Kasumi-1 (cell line): ENCODE measurements at regions not wholly inside any gene's neighbourhood (a gene's known extent, or its start where the extent isn't known, plus 50 kb on each side); places are given as distances from the start of the nearest gene placed in this dataset.
A peak's percentile ranks its signal among the peaks of the same experiment; 100 is the strongest.

Experiments
- DNase-seq, 2 experiments: peaks; one replicate each; lab custom pipeline; 2025; lab: John Stamatoyannopoulos, UW

DNA sequence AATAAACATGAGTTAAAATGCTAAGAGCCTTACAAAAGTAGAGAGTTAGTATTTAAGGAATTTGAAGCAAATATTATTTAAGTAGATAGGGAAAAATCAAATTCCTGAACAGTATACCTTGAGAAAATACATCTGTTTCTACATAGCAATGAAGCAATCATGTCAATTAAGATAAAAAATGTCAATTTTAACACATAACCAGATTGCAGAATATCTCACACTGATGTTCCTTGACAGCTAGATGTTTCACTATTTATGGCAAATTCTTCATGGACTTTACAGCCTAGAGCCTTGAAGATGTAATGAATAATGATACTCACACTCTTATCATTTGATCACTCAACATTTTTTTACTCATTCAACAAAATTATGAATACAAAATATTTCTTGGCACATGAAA is 708.2 kb upstream of the PTPRD start:
- DNase-seq, result no peak

DNA sequence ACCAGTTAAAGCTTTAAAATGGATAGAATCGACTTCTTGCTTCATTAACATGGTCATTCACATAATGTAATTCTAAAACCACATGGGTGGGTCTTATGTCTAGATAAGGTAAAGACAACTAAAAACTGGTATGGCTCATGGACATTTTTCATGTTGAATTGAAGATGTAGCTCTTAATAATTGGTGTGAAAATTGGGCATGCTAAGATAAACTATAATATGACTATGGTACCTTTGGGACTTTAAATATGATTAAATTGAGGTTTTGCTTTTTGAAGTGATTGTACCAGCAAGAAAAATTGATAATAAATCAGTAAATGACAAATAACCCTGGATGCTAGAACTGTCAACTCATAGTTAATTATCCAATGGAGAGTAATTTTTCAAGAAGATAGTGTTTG is 710.7 kb upstream of the PTPRD start:
- DNase-seq, result no peak

- DNase-seq, result no peak
Measured at GRCh38 chr9:11326231-11326630, 713.4 kb upstream of the PTPRD start.

GRCh38 chr9:11328326-11328725 is 715.5 kb upstream of the PTPRD start:
- no peak for DNase-seq

DNA sequence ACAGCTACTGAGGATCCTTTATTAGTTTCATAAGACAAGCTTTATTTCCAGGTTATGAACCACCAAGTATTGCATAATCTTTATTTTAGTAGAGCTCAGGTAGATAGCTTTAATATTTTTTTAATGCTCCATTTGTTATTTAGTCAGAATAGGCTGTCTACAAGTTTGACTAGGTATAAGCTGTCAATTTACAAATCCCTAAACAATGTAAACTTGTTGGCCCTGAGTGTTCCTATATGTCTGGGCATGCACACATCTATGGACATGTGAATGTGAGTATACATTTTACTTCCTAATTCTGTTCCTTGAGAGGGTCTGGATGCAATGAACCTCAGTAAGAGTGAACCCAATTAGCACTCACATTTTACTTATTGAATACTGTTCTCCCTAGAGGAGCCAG is 722.2 kb upstream of the PTPRD start:
- DNase-seq, result no peak

- DNase-seq, result peak in 1 of 2 experiments; percentile 18
Measured at GRCh38 chr9:11338130-11338529, 725.3 kb upstream of the PTPRD start.

- no peak for DNase-seq
Measured at GRCh38 chr9:11340654-11341053, 727.9 kb upstream of the PTPRD start.

GRCh38 chr9:11347437-11347836 is 734.6 kb upstream of the PTPRD start:
- DNase-seq, result no peak

- no peak for DNase-seq
Measured at GRCh38 chr9:11348366-11348765, 735.6 kb upstream of the PTPRD start.

- DNase-seq, result no peak
Measured at GRCh38 chr9:11349187-11349586, 736.4 kb upstream of the PTPRD start.

- DNase-seq, result no peak
Measured at GRCh38 chr9:11352612-11353011, 739.8 kb upstream of the PTPRD start.

DNA sequence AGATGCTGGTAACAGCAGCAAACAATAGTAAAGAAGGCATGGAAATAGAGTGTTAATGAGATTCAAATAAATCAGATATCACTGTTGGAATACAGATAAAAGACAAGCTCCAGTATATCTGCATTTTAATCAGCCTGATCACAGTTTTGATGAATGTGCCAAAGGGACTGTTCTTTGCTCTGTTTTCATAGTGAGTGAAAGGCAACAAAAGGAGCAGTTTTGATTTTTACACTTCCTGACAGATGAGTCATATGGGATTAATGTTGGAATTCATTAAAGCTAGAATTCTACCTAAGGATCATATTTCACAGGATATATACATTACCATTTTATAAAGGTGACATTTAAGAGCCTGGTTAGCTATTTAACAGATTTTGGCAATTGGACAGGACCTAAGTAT is 743.3 kb upstream of the PTPRD start:
- no peak for DNase-seq

DNA sequence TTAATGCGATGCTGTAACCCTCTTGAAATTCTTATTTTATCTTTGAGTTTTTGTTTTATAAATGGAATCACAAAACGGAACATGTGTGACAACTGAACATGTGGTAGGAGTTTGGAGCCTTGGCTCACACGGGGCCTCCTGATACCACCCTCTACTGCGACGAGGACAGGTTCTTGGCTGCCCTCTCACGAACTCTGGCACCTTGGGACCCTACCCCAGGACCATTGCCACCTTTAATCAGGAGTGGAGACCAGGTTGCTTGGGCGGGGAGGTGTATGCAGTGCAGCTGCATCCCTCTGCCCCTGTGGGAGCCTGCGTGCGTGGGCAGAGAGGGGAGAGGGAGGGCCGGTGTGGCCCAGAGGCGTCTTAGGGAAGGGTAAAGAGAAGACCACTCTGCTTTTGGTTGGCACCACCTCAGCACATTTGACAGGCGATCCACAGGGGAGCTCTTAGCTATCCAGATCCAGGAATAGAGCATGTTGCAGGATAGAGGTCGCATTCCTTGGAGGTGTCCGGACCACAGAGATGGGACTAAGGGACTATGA is 753.9 kb upstream of the PTPRD start:
- no peak for DNase-seq

DNA sequence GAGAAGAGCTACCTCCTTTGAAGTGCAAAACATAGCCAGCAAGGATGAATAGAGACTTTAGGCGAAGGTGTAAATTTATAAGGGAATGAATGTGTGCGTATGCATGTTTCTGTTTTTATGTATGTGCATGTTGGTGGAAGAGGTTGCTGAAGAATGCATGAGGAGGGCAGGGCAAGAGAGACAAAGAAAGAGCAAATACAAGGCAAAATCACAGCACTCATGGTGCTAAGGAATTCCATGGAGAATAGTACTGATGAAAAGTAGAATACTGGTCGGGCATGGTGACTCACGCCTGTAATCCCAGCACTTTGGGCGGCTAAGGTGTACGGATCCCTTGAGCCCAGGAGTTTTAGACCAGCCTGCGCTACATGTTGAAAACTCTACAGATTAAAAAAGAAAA is 762.1 kb upstream of the PTPRD start:
- DNase-seq, result no peak

GRCh38 chr9:11402621-11403020 is 789.8 kb upstream of the PTPRD start:
- DNase-seq, result no peak

- DNase-seq, result no peak
Measured at GRCh38 chr9:11414241-11414640, 801.4 kb upstream of the PTPRD start.

DNA sequence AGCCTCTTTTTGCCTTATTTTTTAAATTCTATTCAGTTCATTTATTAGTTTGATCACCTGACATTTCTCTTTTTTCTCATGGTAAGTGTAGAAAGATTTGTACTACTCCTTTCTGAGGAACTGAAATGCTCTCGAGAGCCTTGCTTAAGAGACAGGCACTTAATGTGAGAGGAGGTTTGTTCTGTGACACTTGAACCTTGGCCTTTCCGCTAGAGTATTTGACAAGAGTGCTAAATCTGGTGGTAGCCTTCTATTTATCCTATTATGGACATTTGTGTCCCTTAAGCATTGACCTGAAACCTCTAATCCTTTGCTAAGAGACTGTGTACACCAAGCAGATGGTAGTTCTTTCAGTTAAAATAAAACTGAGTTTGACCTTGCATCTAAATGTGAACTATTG is 805.0 kb upstream of the PTPRD start:
- DNase-seq, result no peak

DNA sequence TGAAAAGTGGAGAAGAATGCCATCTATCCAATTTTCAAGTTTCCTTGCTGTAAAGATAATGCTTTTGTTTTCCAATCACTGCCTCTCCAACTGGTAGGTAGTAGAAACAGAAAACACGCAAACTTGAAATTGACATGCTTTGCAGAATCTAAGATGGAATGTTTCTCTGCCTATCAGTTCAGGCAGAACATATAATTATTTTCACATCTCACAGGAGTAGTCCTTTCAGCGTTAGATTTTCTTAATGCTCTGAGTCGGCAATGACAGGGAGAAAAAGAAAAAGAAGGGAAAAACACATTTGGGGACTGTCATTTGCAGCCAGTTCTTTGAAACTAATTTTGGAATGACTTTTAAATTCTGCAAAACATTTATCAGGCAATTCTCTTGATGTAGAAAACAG is 818.7 kb upstream of the PTPRD start:
- DNase-seq, result no peak

- no peak for DNase-seq
Measured at GRCh38 chr9:11432361-11432760, 819.6 kb upstream of the PTPRD start.

- no peak for DNase-seq
Measured at GRCh38 chr9:11443631-11444030, 830.8 kb upstream of the PTPRD start.

DNA sequence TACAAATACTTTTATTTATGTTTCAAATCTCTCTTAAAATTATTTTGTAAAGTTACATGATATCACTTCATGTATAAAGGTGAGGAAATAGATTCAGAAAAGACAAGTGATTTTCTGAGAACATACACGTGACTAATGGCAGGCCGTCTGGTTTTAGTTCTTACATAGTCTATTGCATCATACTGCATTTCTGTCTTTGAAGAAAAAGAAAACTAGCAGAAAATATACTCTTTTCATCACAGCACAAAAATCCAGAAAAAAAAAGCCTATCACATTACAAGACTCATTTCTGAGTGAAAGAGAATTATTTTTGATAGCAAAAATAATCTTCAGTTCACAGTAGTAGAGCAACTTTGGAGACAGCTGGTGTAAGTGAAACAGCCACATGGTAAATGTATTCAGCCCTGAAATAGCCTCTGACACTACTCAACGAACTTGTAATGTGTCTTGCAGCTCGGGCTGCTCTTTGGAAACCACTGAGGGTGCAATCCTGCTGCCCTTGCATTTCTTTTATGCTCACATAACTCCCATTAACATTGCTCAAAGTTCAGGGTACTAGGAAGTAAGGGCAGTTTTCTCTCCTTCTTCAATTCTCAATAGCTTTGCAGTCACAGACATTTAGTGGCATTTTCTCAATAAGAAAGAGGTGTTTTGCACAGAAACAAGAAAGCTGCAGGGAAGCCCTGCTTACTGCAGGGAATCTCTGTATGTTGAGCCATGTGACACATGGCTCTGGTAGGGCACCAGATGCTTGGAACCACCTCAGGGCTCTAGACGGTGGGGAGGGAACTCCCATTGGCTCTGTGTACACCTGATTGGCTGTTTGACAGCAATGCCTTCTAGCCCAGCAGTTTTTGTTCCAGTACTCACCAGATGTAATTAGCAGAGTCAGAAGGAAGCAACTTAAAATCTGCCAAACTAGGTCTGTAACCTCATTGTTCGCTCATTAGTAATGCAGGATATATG is 845.3 kb upstream of the PTPRD start:
- DNase-seq, result no peak

- DNase-seq, result no peak
Measured at GRCh38 chr9:11469745-11470144, 856.9 kb upstream of the PTPRD start.

DNA sequence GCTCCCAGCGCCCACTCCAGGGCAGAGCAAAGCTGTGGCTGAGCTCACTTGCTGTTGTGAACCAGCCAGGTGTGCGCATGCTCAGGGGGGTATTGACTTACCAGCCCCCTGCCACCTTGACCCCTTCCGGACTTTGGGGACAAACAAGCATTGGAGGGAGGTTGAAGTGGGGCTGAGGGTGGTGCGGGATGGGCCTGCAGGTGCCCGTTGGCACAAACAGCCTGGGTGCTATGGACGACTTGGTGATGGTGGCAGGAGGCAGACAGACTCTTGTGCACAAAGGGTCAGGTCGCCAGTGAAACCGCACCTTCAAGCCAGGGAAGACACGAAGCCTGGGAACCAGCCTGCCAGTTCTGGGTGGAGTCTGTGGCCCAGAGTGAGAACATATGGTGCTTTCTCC is 858.5 kb upstream of the PTPRD start:
- no peak for DNase-seq

DNA sequence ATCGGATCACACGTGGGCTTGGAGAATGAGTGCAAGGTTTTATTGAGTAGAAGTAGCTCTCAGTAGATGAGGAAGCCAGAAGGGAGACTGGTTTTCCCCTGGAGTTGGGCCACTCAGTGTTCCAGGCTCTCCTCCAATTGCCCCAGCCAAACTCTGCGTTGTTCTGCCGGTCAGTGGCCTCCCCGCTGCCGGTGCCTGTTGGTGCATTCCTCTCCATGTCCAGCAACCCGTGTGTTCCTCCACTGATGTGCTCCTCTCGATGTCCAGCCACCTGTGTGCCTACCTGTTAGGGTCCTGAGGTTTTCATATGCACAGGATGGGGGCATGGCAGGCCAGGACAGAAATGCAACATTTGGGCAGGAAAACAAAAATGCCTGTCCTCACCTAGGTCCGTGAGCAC is 888.0 kb upstream of the PTPRD start:
- DNase-seq, result no peak
